RWPE2 (cell line): ENCODE measurements at regions not wholly inside any gene's neighbourhood (a gene's known extent, or its start where the extent isn't known, plus 50 kb on each side); places are given as distances from the start of the nearest gene placed in this dataset.
A peak's percentile ranks its signal among the peaks of the same experiment; 100 is the strongest.

Source experiments
- ATAC-seq: fragments of 200-7000 bp; cut with Tn5 transposase; 3 replicates; pipeline ENCODE4 v1.9.1; 2021; ENCODE audit warnings: low read depth
- DNase-seq: peaks from one replicate; pipeline ENCODE4 v3.0.0-alpha.2; 2020; ENCODE audit warnings: low spot score
- H3K27ac ChIP-seq: fragments of 450-650 bp; 2 replicates; pipeline ENCODE4 v1.5.1; 2017; ENCODE audit warnings: mild to moderate bottlenecking; ENCODE audit not compliant: poor library complexity, severe bottlenecking
- H3K27me3 ChIP-seq: fragments of 250-450 bp; sonication (Bioruptor Pico); 2 replicates; pipeline ENCODE4 v1.5.1; 2021; ENCODE audit warnings: mild to moderate bottlenecking, moderate library complexity; ENCODE audit not compliant: insufficient read depth, poor library complexity, severe bottlenecking
- H3K36me3 ChIP-seq: fragments of 250-450 bp; sonication (Bioruptor Pico); 2 replicates; pipeline ENCODE4 v1.5.1; 2020; ENCODE audit warnings: low read depth, mild to moderate bottlenecking, moderate library complexity
- H3K4me1 ChIP-seq: fragments of 250-450 bp; sonication (Bioruptor Pico); 2 replicates; pipeline ENCODE4 v1.5.1; 2021; ENCODE audit warnings: mild to moderate bottlenecking, moderate library complexity; ENCODE audit not compliant: insufficient read depth, poor library complexity, severe bottlenecking
- H3K4me3 ChIP-seq: fragments of 250-450 bp; sonication (Bioruptor Pico); 2 replicates; pipeline ENCODE4 v1.5.1; 2021; ENCODE audit warnings: mild to moderate bottlenecking, moderate library complexity; ENCODE audit not compliant: severe bottlenecking
- H3K9me3 ChIP-seq: fragments of 250-450 bp; sonication (Bioruptor Pico); 2 replicates; pipeline ENCODE4 v1.5.1; 2021; ENCODE audit warnings: mild to moderate bottlenecking, moderate library complexity; ENCODE audit not compliant: severe bottlenecking
- TF ChIP-seq, protein P1 (sequence below): fragments of 450-650 bp; IDR thresholded peaks from one replicate; pipeline ENCODE4 v1.5.1; 2017; ENCODE audit warnings: mild to moderate bottlenecking, moderate library complexity; ENCODE audit not compliant: poor library complexity, severe bottlenecking

DNA sequence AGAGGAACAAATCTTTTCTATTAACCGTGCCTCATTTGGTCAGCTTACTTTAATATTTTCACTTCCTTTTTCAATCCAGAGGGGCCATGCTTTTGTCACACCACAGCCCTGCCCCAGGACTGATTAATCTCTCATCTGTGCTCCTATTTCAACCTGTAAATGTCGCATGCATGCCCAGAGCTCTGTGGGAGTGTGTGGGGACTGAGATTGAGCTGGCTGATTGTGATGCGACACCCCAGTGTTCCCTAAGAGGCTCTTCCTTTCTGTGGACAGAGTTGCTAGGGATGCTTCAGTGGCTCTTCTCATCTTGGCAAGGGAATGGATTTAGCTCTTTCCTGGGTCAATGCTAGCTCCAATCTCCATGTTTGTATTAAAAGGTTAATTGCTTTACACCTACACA lies 249.6 kb downstream of the TDRD3 start:
- no peaks in the 10 kb centered on the region for H3K9me3 ChIP-seq
- no peaks in the 10 kb centered on the region for H3K27me3 ChIP-seq
- no peak overlapping the region for H3K4me3 ChIP-seq
- H3K4me1 ChIP-seq: no peaks in the 10 kb centered on the region
- no peak overlapping the region for H3K27ac ChIP-seq
- no peaks in the 10 kb centered on the region for H3K36me3 ChIP-seq
- DNase-seq (no peak), ATAC-seq (no peak)
- TF ChIP-seq, protein P1, sequence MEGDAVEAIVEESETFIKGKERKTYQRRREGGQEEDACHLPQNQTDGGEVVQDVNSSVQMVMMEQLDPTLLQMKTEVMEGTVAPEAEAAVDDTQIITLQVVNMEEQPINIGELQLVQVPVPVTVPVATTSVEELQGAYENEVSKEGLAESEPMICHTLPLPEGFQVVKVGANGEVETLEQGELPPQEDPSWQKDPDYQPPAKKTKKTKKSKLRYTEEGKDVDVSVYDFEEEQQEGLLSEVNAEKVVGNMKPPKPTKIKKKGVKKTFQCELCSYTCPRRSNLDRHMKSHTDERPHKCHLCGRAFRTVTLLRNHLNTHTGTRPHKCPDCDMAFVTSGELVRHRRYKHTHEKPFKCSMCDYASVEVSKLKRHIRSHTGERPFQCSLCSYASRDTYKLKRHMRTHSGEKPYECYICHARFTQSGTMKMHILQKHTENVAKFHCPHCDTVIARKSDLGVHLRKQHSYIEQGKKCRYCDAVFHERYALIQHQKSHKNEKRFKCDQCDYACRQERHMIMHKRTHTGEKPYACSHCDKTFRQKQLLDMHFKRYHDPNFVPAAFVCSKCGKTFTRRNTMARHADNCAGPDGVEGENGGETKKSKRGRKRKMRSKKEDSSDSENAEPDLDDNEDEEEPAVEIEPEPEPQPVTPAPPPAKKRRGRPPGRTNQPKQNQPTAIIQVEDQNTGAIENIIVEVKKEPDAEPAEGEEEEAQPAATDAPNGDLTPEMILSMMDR: no peak

DNA sequence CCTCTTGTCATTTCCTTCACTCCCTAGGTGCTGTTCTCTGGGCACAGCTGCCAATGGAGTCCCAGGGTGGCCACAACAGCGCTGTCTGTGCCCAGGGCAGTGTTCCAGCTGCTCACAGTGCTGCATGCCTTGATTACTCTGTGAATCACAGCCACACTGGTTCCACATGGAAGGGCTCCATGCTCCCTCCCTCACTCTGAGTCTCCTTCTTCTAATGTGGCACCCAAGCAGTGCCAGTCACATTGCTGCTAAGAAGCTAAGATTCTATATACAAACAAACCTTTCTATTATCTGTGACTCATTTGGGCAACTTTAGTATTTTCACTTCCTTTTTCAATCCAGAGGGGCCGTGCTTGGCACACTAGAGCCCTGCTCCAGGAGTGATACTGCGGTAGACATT lies 248.7 kb downstream of the TDRD3 start:
- TF ChIP-seq, protein P1: no peak
- Histone ChIP-seq H3K4me3 (no peak overlapping the region), H3K36me3 (no peaks in the 10 kb centered on the region), H3K27me3 (no peaks in the 10 kb centered on the region), H3K9me3 (no peaks in the 10 kb centered on the region), H3K4me1 (no peaks in the 10 kb centered on the region), H3K27ac (no peak overlapping the region)
- ATAC-seq (no peak), DNase-seq (no peak)

DNA sequence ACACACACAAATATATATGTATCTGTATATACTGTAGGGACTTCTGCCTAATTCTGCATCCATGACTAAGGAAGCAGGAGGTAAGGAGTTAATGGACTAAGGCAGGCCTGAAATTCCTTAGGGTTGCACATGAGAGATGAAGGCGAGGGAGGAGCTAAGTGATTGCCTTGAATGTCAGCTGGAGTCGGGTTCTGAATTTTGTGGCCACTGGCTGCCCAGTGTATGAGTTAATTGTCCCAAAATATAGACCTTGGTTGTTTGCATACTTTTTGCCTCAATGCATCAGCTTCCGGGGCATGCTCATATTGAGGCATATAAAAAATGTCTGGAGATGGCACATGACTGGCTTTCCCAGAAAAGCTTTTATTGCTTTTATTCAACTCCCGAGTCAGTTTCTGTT lies 245.5 kb downstream of the TDRD3 start:
- TF ChIP-seq, protein P1: no peak
- Histone ChIP-seq H3K27ac (no peak overlapping the region), H3K9me3 (no peaks in the 10 kb centered on the region), H3K4me1 (no peaks in the 10 kb centered on the region), H3K27me3 (no peaks in the 10 kb centered on the region), H3K4me3 (no peak overlapping the region), H3K36me3 (no peaks in the 10 kb centered on the region)
- no peak for ATAC-seq
- no peak for DNase-seq

DNA sequence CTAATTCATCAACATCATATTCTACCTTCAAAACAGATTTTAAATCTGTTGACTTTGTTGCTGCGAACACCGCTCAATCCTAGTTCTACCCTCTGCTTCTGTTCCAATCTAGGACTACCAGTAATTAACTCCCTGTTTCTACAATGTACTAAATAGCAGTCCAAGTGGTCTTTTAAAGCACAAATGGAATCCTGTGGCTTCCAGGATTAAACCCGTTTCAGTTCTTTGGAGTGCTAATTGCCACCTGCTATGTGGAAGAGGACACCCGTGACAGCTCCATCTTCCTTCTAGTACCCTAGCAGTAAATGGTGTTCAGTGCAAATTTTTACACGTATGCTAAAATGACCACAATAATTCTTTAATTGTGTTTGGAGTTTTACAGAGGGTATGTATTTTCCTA lies 232.1 kb downstream of the TDRD3 start:
- no peaks in the 10 kb centered on the region for H3K4me1 ChIP-seq
- H3K27me3 ChIP-seq: peaks cover 14% of the 10 kb centered on the region
- H3K36me3 ChIP-seq: no peaks in the 10 kb centered on the region
- DNase-seq (no peak), ATAC-seq (no peak)
- no peak overlapping the region for H3K27ac ChIP-seq
- TF ChIP-seq, protein P1: no peak
- H3K9me3 ChIP-seq: no peaks in the 10 kb centered on the region
- H3K4me3 ChIP-seq: no peak overlapping the region

DNA sequence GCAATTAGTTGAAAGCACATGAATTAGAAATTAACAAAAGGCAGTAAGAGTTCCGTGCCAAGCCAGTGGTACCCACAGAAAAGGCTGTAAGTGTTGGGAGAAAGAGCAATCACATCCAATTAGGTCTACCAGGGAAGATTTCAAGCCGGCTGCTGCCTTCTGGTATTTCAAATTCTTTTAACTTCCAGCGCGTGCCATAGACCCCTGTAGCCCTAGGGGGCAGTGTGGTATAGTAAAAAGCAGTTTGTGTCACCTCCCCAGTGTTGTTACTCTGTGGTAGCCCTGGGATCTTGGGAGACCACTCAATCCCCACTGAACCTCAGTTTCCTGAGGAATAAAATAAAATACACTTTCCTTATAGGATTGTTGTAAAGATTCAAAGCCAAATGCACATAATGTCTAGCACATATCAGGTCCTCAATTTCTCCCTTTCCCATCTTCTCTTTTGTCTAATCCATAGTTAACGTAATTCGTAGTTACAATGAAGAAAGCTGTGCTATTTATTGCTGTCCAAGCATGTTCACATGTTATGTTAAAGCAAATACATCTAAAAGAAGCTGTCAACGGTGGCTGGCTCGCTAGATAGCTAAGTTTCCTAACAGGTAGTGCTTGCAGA lies 230.2 kb downstream of the TDRD3 start:
- no peaks in the 10 kb centered on the region for H3K4me1 ChIP-seq
- TF ChIP-seq, protein P1: peak; percentile 65
- ATAC-seq (peak; percentile 58; the same call in 2 of the 3 replicates), DNase-seq (no peak)
- peaks cover 8% of the 10 kb centered on the region for H3K27me3 ChIP-seq
- no peaks in the 10 kb centered on the region for H3K9me3 ChIP-seq
- H3K4me3 ChIP-seq: no peak overlapping the region
- H3K27ac ChIP-seq: no peak overlapping the region
- no peaks in the 10 kb centered on the region for H3K36me3 ChIP-seq
